Parathyroid adenoma (tissue), 2 donors: ENCODE measurements at regions not wholly inside any gene's neighbourhood (a gene's known extent, or its start where the extent isn't known, plus 50 kb on each side); places are given as distances from the start of the nearest gene placed in this dataset.

Source experiments
- H2AFZ ChIP-seq: fragments of 300-600 bp; sonication (generic); one replicate; pipeline ENCODE4 v1.7.0; 2017; ENCODE audit warnings: antibody characterized with exemption, mild to moderate bottlenecking
- H3K27ac ChIP-seq: fragments of 300-600 bp; sonication (generic); one replicate; pipeline ENCODE4 v1.7.0; 2017
- H3K27me3 ChIP-seq: fragments of 300-600 bp; sonication (generic); one replicate; pipeline ENCODE4 v1.7.0; 2017; ENCODE audit warnings: low read length; ENCODE audit not compliant: control insufficient read depth, insufficient read depth
- H3K36me3 ChIP-seq: fragments of 300-600 bp; sonication (generic); one replicate; pipeline ENCODE4 v1.7.0; 2017; ENCODE audit warnings: low read length; ENCODE audit not compliant: control insufficient read depth, insufficient read depth
- H3K4me1 ChIP-seq: fragments of 300-600 bp; sonication (generic); one replicate; pipeline ENCODE4 v1.7.0; 2017; ENCODE audit warnings: control low read depth
- H3K4me2 ChIP-seq: fragments of 300-600 bp; sonication (generic); one replicate; pipeline ENCODE4 v1.7.0; 2017; ENCODE audit warnings: low read length
- H3K4me3 ChIP-seq: fragments of 300-600 bp; sonication (generic); one replicate; pipeline ENCODE4 v1.7.0; 2017; ENCODE audit warnings: low read depth, low read length
- H3K79me2 ChIP-seq: fragments of 300-600 bp; sonication (generic); one replicate; pipeline ENCODE4 v1.7.0; 2017; ENCODE audit warnings: control low read depth
- H3K9ac ChIP-seq: fragments of 300-600 bp; sonication (generic); one replicate; pipeline ENCODE4 v1.7.0; 2017; ENCODE audit warnings: mild to moderate bottlenecking
- H3K9me3 ChIP-seq: fragments of 300-600 bp; sonication (generic); one replicate; pipeline ENCODE4 v1.7.0; 2017; ENCODE audit warnings: low read length; ENCODE audit not compliant: control insufficient read depth
- CTCF ChIP-seq: fragments of 300-600 bp; sonication (generic); IDR thresholded peaks from one replicate; pipeline ENCODE4 v1.7.0; 2017; ENCODE audit warnings: antibody characterized with exemption, mild to moderate bottlenecking
- donor health status: primary hyperparathyroidism.

DNA sequence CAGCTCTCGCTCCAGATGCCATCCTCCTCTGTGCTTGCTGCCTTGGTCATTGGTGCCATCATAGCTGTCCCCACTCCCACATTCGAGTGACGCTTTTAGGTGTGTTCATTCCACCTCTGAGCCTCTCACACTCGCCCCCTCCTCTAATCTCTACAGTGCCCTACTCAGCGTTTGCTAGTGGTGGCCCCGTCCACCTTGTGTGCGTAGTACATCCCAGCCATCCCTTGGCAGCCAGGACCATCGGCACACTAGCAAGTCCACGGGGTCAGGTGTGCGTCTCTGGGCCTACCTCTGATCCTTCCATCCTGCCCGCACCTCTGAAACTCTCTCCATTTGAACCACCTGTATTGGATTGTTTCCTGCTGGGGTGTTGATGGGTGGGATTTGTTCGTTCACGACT is 54.2 kb upstream of the RGMA start:
- no peaks in the 10 kb centered on the region for H3K36me3 ChIP-seq
- no peaks in the 10 kb centered on the region for H3K4me1 ChIP-seq
- no peaks in the 10 kb centered on the region for H3K9me3 ChIP-seq
- H2AFZ ChIP-seq, result no peak overlapping the region
- H3K9ac ChIP-seq, result no peak overlapping the region
- H3K4me3 ChIP-seq, result no peak overlapping the region
- no peak overlapping the region for H3K27ac ChIP-seq
- TF ChIP-seq CTCF, result no peak
- no peaks in the 10 kb centered on the region for H3K79me2 ChIP-seq
- H3K27me3 ChIP-seq, result no peaks in the 10 kb centered on the region
- H3K4me2 ChIP-seq, result no peak overlapping the region

GRCh38 chr15:93141371-93141794 is 52.4 kb upstream of the RGMA start:
- Histone ChIP-seq H3K27ac (no peak overlapping the region), H3K9me3 (no peaks in the 10 kb centered on the region)
- no peak for TF ChIP-seq CTCF

DNA sequence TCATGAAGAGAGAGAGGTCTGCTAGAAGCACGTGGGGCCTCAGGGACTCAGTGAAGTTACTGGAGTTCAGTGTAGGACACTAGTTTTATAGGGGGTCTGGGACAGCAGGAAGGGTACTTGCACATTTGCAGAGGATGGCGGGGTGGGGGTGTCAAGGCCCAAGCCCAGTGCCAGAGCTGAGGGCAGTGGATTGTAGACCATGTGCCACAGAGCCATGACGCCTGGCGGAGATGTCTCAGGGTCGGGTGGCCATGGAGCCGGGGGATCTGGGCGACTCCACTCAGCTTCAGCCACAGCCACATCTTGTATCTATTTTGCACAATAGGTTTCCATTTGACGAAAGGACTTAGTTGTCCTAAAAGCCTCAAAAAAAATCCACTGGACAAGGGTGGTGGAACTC is 50.4 kb upstream of the RGMA start:
- no peaks in the 10 kb centered on the region for H3K27me3 ChIP-seq
- no peak overlapping the region for H3K4me3 ChIP-seq

More at GRCh38 chr15:93141371-93141794, 52.4 kb upstream of the RGMA start:
- no peaks in the 10 kb centered on the region for H3K79me2 ChIP-seq
- no peak overlapping the region for H3K4me3 ChIP-seq
- H3K27me3 ChIP-seq, result no peaks in the 10 kb centered on the region
- H3K4me1 ChIP-seq, result no peaks in the 10 kb centered on the region
- H2AFZ ChIP-seq, result no peak overlapping the region
- H3K4me2 ChIP-seq, result no peak overlapping the region
- H3K36me3 ChIP-seq, result no peaks in the 10 kb centered on the region
- H3K9ac ChIP-seq, result no peak overlapping the region

GRCh38 chr15:93138681-93139250 is 49.8 kb upstream of the RGMA start:
- Histone ChIP-seq H3K36me3 (no peaks in the 10 kb centered on the region), H3K4me1 (no peaks in the 10 kb centered on the region), H3K9ac (no peak overlapping the region), H3K4me2 (no peak overlapping the region), H3K9me3 (no peaks in the 10 kb centered on the region), H3K27me3 (no peaks in the 10 kb centered on the region), H2AFZ (no peak overlapping the region), H3K27ac (no peak overlapping the region), H3K4me3 (no peak overlapping the region), H3K79me2 (no peaks in the 10 kb centered on the region)
- TF ChIP-seq CTCF, result no peak

More for the DNA sequence above, 50.4 kb upstream of the RGMA start:
- H3K9ac ChIP-seq, result no peak overlapping the region
- H3K4me1 ChIP-seq, result no peaks in the 10 kb centered on the region
- no peaks in the 10 kb centered on the region for H3K9me3 ChIP-seq
- H3K79me2 ChIP-seq, result no peaks in the 10 kb centered on the region
- no peak overlapping the region for H3K27ac ChIP-seq
- no peak overlapping the region for H3K4me2 ChIP-seq
- no peak overlapping the region for H2AFZ ChIP-seq
- H3K36me3 ChIP-seq, result no peaks in the 10 kb centered on the region
- no peak for TF ChIP-seq CTCF
